B cell (primary cell): ENCODE measurements at regions not wholly inside any gene's neighbourhood (a gene's known extent, or its start where the extent isn't known, plus 50 kb on each side); places are given as distances from the start of the nearest gene placed in this dataset.

Experiments
- ATAC-seq: fragments of 200-7000 bp; cut with Tn5 transposase; one replicate; pipeline ENCODE4 v1.10.0; 2021; ENCODE audit warnings: low read depth, mild to moderate bottlenecking, moderate number of reproducible peaks, moderate library complexity
- CTCF ChIA-PET: fragments of 350-600 bp; sonication (Branson Sonifier 250); formaldehyde crosslinking; loops from one replicate; lab custom pipeline; 2021; ENCODE audit warnings: antibody characterized with exemption, inconsistent platforms; lab: Charles Lee
- POLR2A ChIA-PET: fragments of 350-600 bp; sonication (Branson Sonifier 250); formaldehyde crosslinking; loops from one replicate; lab custom pipeline; 2021; ENCODE audit warnings: antibody characterized with exemption; lab: Charles Lee
- DNase-seq: peaks from one replicate; pipeline ENCODE4 v3.0.0; 2013
- H2AFZ ChIP-seq: 2 replicates; pipeline ENCODE4 v1.6.1; 2012; ENCODE audit warnings: mild to moderate bottlenecking, low read depth, low read length; ENCODE audit not compliant: insufficient read depth, poor library complexity, severe bottlenecking
- H3K27ac ChIP-seq, 2 donors: 1 replicate in 1 of 2; 2 replicates in 1 of 2; pipeline ENCODE4 v1.5.1; 2012 to 2013; ENCODE audit warnings: low read length in 2 of 2, mild to moderate bottlenecking in 2 of 2, moderate library complexity in 1 of 2
- H3K27me3 ChIP-seq, 4 experiments: fragments of 200-600 bp in 1 of 4; sonication (generic) in 1 of 4; replicated peaks in 1 of 4; 1 replicate in 2 of 4; 2 replicates in 2 of 4; pipeline versions ENCODE4 v1.6.1 to v1.7.0; 2013 to 2016; ENCODE audit warnings: low read length in 3 of 4, mild to moderate bottlenecking in 2 of 4, mixed read lengths in 1 of 4, moderate library complexity in 1 of 4; ENCODE audit not compliant: insufficient read depth in 4 of 4, control insufficient read depth in 3 of 4; ENCODE audit errors: control extremely low read depth in 1 of 4
- H3K36me3 ChIP-seq, 2 experiments: replicated peaks in 1 of 2; 1 replicate in 1 of 2; 2 replicates in 1 of 2; pipeline versions ENCODE4 v1.6.1 to v1.7.1; 2013; ENCODE audit warnings: low read length in 1 of 2; ENCODE audit not compliant: insufficient read depth in 2 of 2, control insufficient read depth in 1 of 2; ENCODE audit errors: control extremely low read depth in 1 of 2, extremely low read depth in 1 of 2
- H3K4me1 ChIP-seq, 2 donors: fragments of 200-600 bp in 1 of 2; sonication (generic) in 1 of 2; 1 replicate in 1 of 2; 2 replicates in 1 of 2; pipeline versions ENCODE4 v1.5.1 to v1.6.1; 2013 to 2017; ENCODE audit warnings: low read length in 2 of 2; ENCODE audit not compliant: control insufficient read depth in 2 of 2, insufficient read depth in 2 of 2
- H3K4me2 ChIP-seq: replicated peaks from 2 replicates; pipeline ENCODE3; 2012; ENCODE audit warnings: mild to moderate bottlenecking, low read depth, low read length; ENCODE audit not compliant: poor library complexity, severe bottlenecking
- H3K4me3 ChIP-seq, 5 experiments: fragments of 200-600 bp in 1 of 5; sonication (generic) in 1 of 5; 1 replicate in 3 of 5; 2 replicates in 2 of 5; pipeline versions ENCODE4 v1.5.1 to v1.7.0; 2011 to 2016; ENCODE audit warnings: low read length in 4 of 5, mild to moderate bottlenecking in 4 of 5, low read depth in 2 of 5, control low read depth in 1 of 5, moderate library complexity in 1 of 5; ENCODE audit not compliant: insufficient read depth in 1 of 5; ENCODE audit errors: control extremely low read depth in 1 of 5, extremely low read depth in 1 of 5
- H3K79me2 ChIP-seq: fragments of 200-600 bp; sonication (generic); one replicate; pipeline ENCODE4 v1.6.0; 2016; ENCODE audit warnings: low read length; ENCODE audit not compliant: control insufficient read depth, insufficient read depth
- H3K9ac ChIP-seq: fragments of 200-600 bp; sonication (generic); 2 replicates; pipeline ENCODE4 v1.6.1; 2017; ENCODE audit warnings: mild to moderate bottlenecking, low read length, moderate library complexity
- H3K9me3 ChIP-seq, 3 donors: one replicate each; pipeline versions ENCODE4 v1.6.1 to v1.7.1; 2013; ENCODE audit warnings: low read length in 2 of 3; ENCODE audit not compliant: control insufficient read depth in 2 of 3, insufficient read depth in 1 of 3; ENCODE audit errors: control extremely low read depth in 1 of 3
- H4K20me1 ChIP-seq: 2 replicates; pipeline ENCODE4 v1.6.0; 2012; ENCODE audit warnings: mild to moderate bottlenecking, low read length; ENCODE audit not compliant: insufficient read depth, control insufficient read depth, poor library complexity, severe bottlenecking
- H3K27ac Mint-ChIP-seq: one replicate; pipeline ENCODE4 v1.8.0; 2021; ENCODE audit warnings: mixed read lengths
- H3K27me3 Mint-ChIP-seq: one replicate; pipeline ENCODE4 v1.8.0; 2021; ENCODE audit warnings: mixed read lengths
- H3K4me1 Mint-ChIP-seq: one replicate; pipeline ENCODE4 v1.8.0; 2021; ENCODE audit warnings: mixed read lengths
- H3K4me3 Mint-ChIP-seq: one replicate; pipeline ENCODE4 v1.8.0; 2021; ENCODE audit warnings: mixed read lengths
- H3K9me3 Mint-ChIP-seq: one replicate; pipeline ENCODE4 v1.8.0; 2022; ENCODE audit warnings: mixed read lengths; ENCODE audit not compliant: insufficient read depth
- EZH2 ChIP-seq: IDR thresholded peaks from 2 replicates; pipeline ENCODE4 v1.6.1; 2012; ENCODE audit warnings: borderline replicate concordance, low read depth, mild to moderate bottlenecking, moderate library complexity, low read length; ENCODE audit not compliant: insufficient read depth, poor library complexity, severe bottlenecking
- WGBS: methylation state at CpG from one replicate; pipeline ENCODE4 v1.1.5; 2013; ENCODE audit warnings: missing lambda C conversion rate; ENCODE audit not compliant: insufficient coverage; 5-methylcytosine and 5-hydroxymethylcytosine counted together
- intact Hi-C: fragments of 100-400 bp; cut with micrococcal nuclease; formaldehyde crosslinking; loops from one replicate; pipeline ENCODE4 v1.10.0; 2022
- TF ChIP-seq, protein P1 (sequence below): fragments of 200-600 bp; IDR thresholded peaks from one replicate; pipeline ENCODE4 v1.8.0; 2022; ENCODE audit warnings: antibody characterized with exemption, mild to moderate bottlenecking

DNA sequence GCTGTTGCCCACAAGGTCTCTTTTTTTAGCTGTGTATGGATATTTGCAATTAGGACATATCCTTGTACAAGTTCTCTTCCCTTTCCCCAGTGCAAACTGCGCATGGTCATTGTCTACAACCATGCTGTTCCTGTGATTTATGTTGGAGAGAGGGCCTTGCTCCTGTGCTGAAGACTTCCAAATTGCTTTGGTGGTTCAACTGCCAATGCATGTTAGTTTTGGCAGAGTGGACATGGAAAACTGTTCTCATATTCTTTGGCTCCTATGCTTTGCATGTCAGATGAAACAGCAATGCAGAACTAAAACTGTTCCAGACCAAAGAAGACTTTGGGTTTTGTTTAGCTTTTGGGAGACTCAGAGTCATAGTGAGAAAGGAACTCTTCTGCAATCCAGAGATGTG, 148.8 kb upstream of the EDNRA start:
- POLR2A ChIA-PET: no interaction called here

GRCh38 chr4:147334478-147334877, 146.4 kb upstream of the EDNRA start:
- Histone ChIP-seq H4K20me1 (no peaks in the 10 kb centered on the region), H3K27me3 (no peaks in the 10 kb centered on the region), H3K36me3 (no peaks in the 10 kb centered on the region), H3K9ac (no peak overlapping the region), H3K9me3 (no peaks in the 10 kb centered on the region), H3K79me2 (no peaks in the 10 kb centered on the region), H3K4me2 (no peak overlapping the region), H3K27ac (no peak overlapping the region), H3K4me3 (no peak overlapping the region), H3K4me1 (no peaks in the 10 kb centered on the region), H2AFZ (no peak overlapping the region)
- intact Hi-C loops: no loop called here
- H3K4me1 Mint-ChIP-seq: no peaks in the 10 kb centered on the region
- ChIA-PET CTCF (no interaction called here), POLR2A (no interaction called here)
- TF ChIP-seq, protein P1, sequence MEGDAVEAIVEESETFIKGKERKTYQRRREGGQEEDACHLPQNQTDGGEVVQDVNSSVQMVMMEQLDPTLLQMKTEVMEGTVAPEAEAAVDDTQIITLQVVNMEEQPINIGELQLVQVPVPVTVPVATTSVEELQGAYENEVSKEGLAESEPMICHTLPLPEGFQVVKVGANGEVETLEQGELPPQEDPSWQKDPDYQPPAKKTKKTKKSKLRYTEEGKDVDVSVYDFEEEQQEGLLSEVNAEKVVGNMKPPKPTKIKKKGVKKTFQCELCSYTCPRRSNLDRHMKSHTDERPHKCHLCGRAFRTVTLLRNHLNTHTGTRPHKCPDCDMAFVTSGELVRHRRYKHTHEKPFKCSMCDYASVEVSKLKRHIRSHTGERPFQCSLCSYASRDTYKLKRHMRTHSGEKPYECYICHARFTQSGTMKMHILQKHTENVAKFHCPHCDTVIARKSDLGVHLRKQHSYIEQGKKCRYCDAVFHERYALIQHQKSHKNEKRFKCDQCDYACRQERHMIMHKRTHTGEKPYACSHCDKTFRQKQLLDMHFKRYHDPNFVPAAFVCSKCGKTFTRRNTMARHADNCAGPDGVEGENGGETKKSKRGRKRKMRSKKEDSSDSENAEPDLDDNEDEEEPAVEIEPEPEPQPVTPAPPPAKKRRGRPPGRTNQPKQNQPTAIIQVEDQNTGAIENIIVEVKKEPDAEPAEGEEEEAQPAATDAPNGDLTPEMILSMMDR: no peak
- TF ChIP-seq EZH2: no peak
- no peak for ATAC-seq
- DNase-seq: no peak
- no peak overlapping the region for H3K27ac Mint-ChIP-seq
- H3K27me3 Mint-ChIP-seq: no peaks in the 10 kb centered on the region
- no peaks in the 10 kb centered on the region for H3K9me3 Mint-ChIP-seq
- WGBS: no CpG with 5 or more reads among the region's 1 CpG
- no peak overlapping the region for H3K4me3 Mint-ChIP-seq

More for the DNA sequence above, 148.8 kb upstream of the EDNRA start:
- H3K27ac Mint-ChIP-seq: no peak overlapping the region
- H3K27me3 ChIP-seq: no peaks in the 10 kb centered on the region
- no peaks in the 10 kb centered on the region for H3K9me3 ChIP-seq
- H4K20me1 ChIP-seq: no peaks in the 10 kb centered on the region
- CTCF ChIA-PET: no interaction called here
- no peaks in the 10 kb centered on the region for H3K79me2 ChIP-seq
- H3K9ac ChIP-seq: no peak overlapping the region
- intact Hi-C loops: no loop called here
- no peak overlapping the region for H3K4me3 ChIP-seq
- H3K27me3 Mint-ChIP-seq: no peaks in the 10 kb centered on the region
- no peaks in the 10 kb centered on the region for H3K4me1 ChIP-seq
- H3K4me2 ChIP-seq: no peak overlapping the region
- no peak for ATAC-seq
- H2AFZ ChIP-seq: no peak overlapping the region
- WGBS: no CpG with 5 or more reads among the region's 1 CpG
- H3K27ac ChIP-seq: no peak overlapping the region
- TF ChIP-seq EZH2: no peak
- TF ChIP-seq, protein P1: no peak
- no peaks in the 10 kb centered on the region for H3K4me1 Mint-ChIP-seq
- no peak for DNase-seq
- no peak overlapping the region for H3K4me3 Mint-ChIP-seq
- H3K9me3 Mint-ChIP-seq: no peaks in the 10 kb centered on the region
- H3K36me3 ChIP-seq: no peaks in the 10 kb centered on the region
